ENCODE measurements at regions not wholly inside any gene's neighbourhood (a gene's known extent, or its start where the extent isn't known, plus 50 kb on each side); places are given as distances from the start of the nearest gene placed in this dataset.
"Not testable (repeated sequence)": the region's sequence is repeated elsewhere in the genome, so short reads cannot be mapped to it uniquely, and the experiment has no call there.

GRCh38 chr1:193909406-193910082 is 723.1 kb upstream of the B3GALT2 start:
- intact Hi-C loops (cut with DNase I), result no loop called here
- H3K36me3 ChIP-seq, result no peaks in the 10 kb centered on the region
- H3K27ac ChIP-seq, result no peak overlapping the region
- H3K27me3 ChIP-seq (ENCODE audit: low read depth), result no peaks in the 10 kb centered on the region
- no peak for DNase-seq
- no peaks in the 10 kb centered on the region for H3K9me3 ChIP-seq
- no peaks in the 10 kb centered on the region for H3K4me1 ChIP-seq
- TF ChIP-seq CTCF (IDR thresholded peaks at IDR 0.05), result no peak
- no peak for ATAC-seq
- no peak overlapping the region for H3K4me3 ChIP-seq

GRCh38 chr1:193905288-193906085 is 719.1 kb upstream of the B3GALT2 start:
- no peaks in the 10 kb centered on the region for H3K4me1 ChIP-seq
- ATAC-seq, result no peak

GRCh38 chr1:193891788-193892187 is 705.4 kb upstream of the B3GALT2 start:
- Histone ChIP-seq H3K4me1 (no peaks in the 10 kb centered on the region), H3K36me3 (no peaks in the 10 kb centered on the region), H3K9me3 (no peaks in the 10 kb centered on the region), H3K4me3 (no peak overlapping the region), H3K27me3 (ENCODE audit: low read depth) (no peaks in the 10 kb centered on the region), H3K27ac (no peak overlapping the region)
- intact Hi-C loops (cut with DNase I), result no loop called here
- TF ChIP-seq CTCF (IDR thresholded peaks at IDR 0.05), result no peak
- DNase-seq (no peak), ATAC-seq (no peak)

More at GRCh38 chr1:193905288-193906085, 719.1 kb upstream of the B3GALT2 start:
- no peak for TF ChIP-seq CTCF (IDR thresholded peaks at IDR 0.05)
- no peaks in the 10 kb centered on the region for H3K9me3 ChIP-seq
- H3K27me3 ChIP-seq (ENCODE audit: low read depth), result no peaks in the 10 kb centered on the region
- no peaks in the 10 kb centered on the region for H3K36me3 ChIP-seq
- intact Hi-C loops (cut with DNase I), result no loop called here
- H3K4me3 ChIP-seq, result no peak overlapping the region
- no peak overlapping the region for H3K27ac ChIP-seq
- DNase-seq, result no peak

- DNase-seq, result no peak
- intact Hi-C loops (cut with DNase I), result no loop called here
- no peak for ATAC-seq
- Histone ChIP-seq H3K27ac (no peak overlapping the region), H3K4me3 (no peak overlapping the region), H3K36me3 (no peaks in the 10 kb centered on the region), H3K9me3 (no peaks in the 10 kb centered on the region), H3K27me3 (ENCODE audit: low read depth) (no peaks in the 10 kb centered on the region), H3K4me1 (no peaks in the 10 kb centered on the region)
- no peak for TF ChIP-seq CTCF (IDR thresholded peaks at IDR 0.05)
Measured at GRCh38 chr1:193890935-193891334, 704.5 kb upstream of the B3GALT2 start.

GRCh38 chr1:193884848-193885558 is 698.6 kb upstream of the B3GALT2 start:
- no peak overlapping the region for H3K27ac ChIP-seq
- no peaks in the 10 kb centered on the region for H3K27me3 ChIP-seq (ENCODE audit: low read depth)
- H3K4me3 ChIP-seq, result no peak overlapping the region
- intact Hi-C loops (cut with DNase I), result no loop called here
- ATAC-seq, result peak in 1 of 2 donors; percentile 37
- H3K36me3 ChIP-seq, result no peaks in the 10 kb centered on the region
- DNase-seq, result peak; percentile 30
- H3K4me1 ChIP-seq, result no peaks in the 10 kb centered on the region
- no peaks in the 10 kb centered on the region for H3K9me3 ChIP-seq
- no peak for TF ChIP-seq CTCF (IDR thresholded peaks at IDR 0.05)

GRCh38 chr1:193877920-193878319 is 691.5 kb upstream of the B3GALT2 start:
- intact Hi-C loops (cut with DNase I); DNase-seq; H3K27me3 ChIP-seq (ENCODE audit: low read depth); ATAC-seq; H3K27ac ChIP-seq; H3K36me3 ChIP-seq; H3K4me1 ChIP-seq; H3K4me3 ChIP-seq: not testable (repeated sequence)
- peaks cover 10% of the 10 kb centered on the region for H3K9me3 ChIP-seq
